HepG2 (cell line): ENCODE measurements at regions not wholly inside any gene's neighbourhood (a gene's known extent, or its start where the extent isn't known, plus 50 kb on each side); places are given as distances from the start of the nearest gene placed in this dataset.
A peak's percentile ranks its signal among the peaks of the same experiment; 100 is the strongest.

Source experiments
- AKAP8 ChIP-seq: sonication (generic); formaldehyde crosslinking; IDR thresholded peaks from 2 replicates; pipeline ENCODE4 v1.5.1; 2020; ENCODE audit warnings: mild to moderate bottlenecking, missing genetic modification reagents
- CC2D1A ChIP-seq: sonication (generic); formaldehyde crosslinking; IDR thresholded peaks from 2 replicates; pipeline ENCODE4 v1.8.1; 2023; ENCODE audit warnings: mild to moderate bottlenecking, missing genetic modification reagents
- FIP1L1 ChIP-seq: fragments of 200-400 bp; formaldehyde crosslinking; IDR thresholded peaks from 2 replicates; pipeline ENCODE4 v1.6.1; 2018; ENCODE audit warnings: low read depth, mild to moderate bottlenecking, low read length, moderate library complexity, borderline replicate concordance; ENCODE audit not compliant: insufficient read depth
- GATA4 ChIP-seq: sonication (generic); IDR thresholded peaks from 2 replicates; pipeline ENCODE4 v1.6.1; 2016; ENCODE audit warnings: antibody characterized with exemption, low read depth, borderline replicate concordance
- KAT2B ChIP-seq: fragments of 150-350 bp; IDR thresholded peaks from 2 replicates; pipeline ENCODE4 v1.6.1; 2014; ENCODE audit warnings: low read depth, low read length, borderline replicate concordance
- MLLT10 ChIP-seq: sonication (generic); formaldehyde crosslinking; IDR thresholded peaks from 2 replicates; pipeline ENCODE4 v1.4.0; 2020; ENCODE audit warnings: missing genetic modification reagents
- MTA1 ChIP-seq: sonication (generic); formaldehyde crosslinking; IDR thresholded peaks from 2 replicates; pipeline ENCODE4 v1.4.0; 2020; ENCODE audit warnings: missing genetic modification reagents, mild to moderate bottlenecking, borderline replicate concordance
- NBN ChIP-seq: fragments of 450-650 bp; conservative IDR thresholded peaks from 2 replicates; pipeline ENCODE4 v1.6.1; 2017
- SP4 ChIP-seq: sonication (generic); formaldehyde crosslinking; IDR thresholded peaks from 2 replicates; pipeline ENCODE4 v1.8.1; 2023; ENCODE audit warnings: mild to moderate bottlenecking, missing genetic modification reagents
- TGIF2 ChIP-seq: IDR thresholded peaks from 2 replicates; pipeline ENCODE4 v1.6.1; 2016; ENCODE audit warnings: control low read depth, missing compliant biosample characterization
- YY1 ChIP-seq: IDR thresholded peaks from 2 replicates; pipeline ENCODE4 v1.6.1; 2011; ENCODE audit warnings: low read length, low read depth, moderate library complexity, mild to moderate bottlenecking; ENCODE audit not compliant: insufficient read depth, insufficient replicate concordance
- ZNF160 ChIP-seq: sonication (generic); formaldehyde crosslinking; IDR thresholded peaks from 2 replicates; pipeline ENCODE4 v1.8.0; 2022; ENCODE audit warnings: mild to moderate bottlenecking, inconsistent platforms, missing genetic modification reagents
- ZNF317 ChIP-seq: sonication (generic); formaldehyde crosslinking; IDR thresholded peaks from 2 replicates; pipeline ENCODE4 v1.5.0; 2020; ENCODE audit warnings: mild to moderate bottlenecking, missing genetic modification reagents
- ZNF878 ChIP-seq: sonication (generic); formaldehyde crosslinking; IDR thresholded peaks from 2 replicates; pipeline ENCODE4 v1.8.1; 2023; ENCODE audit warnings: mild to moderate bottlenecking, missing genetic modification reagents, moderate library complexity
- ZNF883 ChIP-seq: sonication (generic); formaldehyde crosslinking; IDR thresholded peaks from 2 replicates; pipeline ENCODE4 v1.5.1; 2020; ENCODE audit warnings: mild to moderate bottlenecking, missing genetic modification reagents; ENCODE audit errors: not compliant biosample characterization
- TF ChIP-seq, protein P1 (sequence below): IDR thresholded peaks from 2 replicates; pipeline ENCODE4 v1.6.1; 2016; ENCODE audit warnings: mild to moderate bottlenecking
- TF ChIP-seq, protein P2 (sequence below): sonication (generic); formaldehyde crosslinking; IDR thresholded peaks from 2 replicates; pipeline ENCODE4 v1.5.0; 2020; ENCODE audit warnings: mild to moderate bottlenecking, missing genetic modification reagents, borderline replicate concordance
- TF ChIP-seq, protein P3 (sequence below): IDR thresholded peaks from 2 replicates; pipeline ENCODE4 v1.6.1; 2016; ENCODE audit warnings: missing biosample characterization, missing genetic modification reagents, low read depth
- TF ChIP-seq, protein P4 (sequence below): IDR thresholded peaks from 2 replicates; pipeline ENCODE4 v1.6.1; 2016; ENCODE audit warnings: low read depth, control low read depth
- TF ChIP-seq, protein P5 (sequence below): sonication (generic); formaldehyde crosslinking; IDR thresholded peaks from 2 replicates; pipeline ENCODE4 v1.4.0; 2020; ENCODE audit warnings: missing genetic modification reagents

DNA sequence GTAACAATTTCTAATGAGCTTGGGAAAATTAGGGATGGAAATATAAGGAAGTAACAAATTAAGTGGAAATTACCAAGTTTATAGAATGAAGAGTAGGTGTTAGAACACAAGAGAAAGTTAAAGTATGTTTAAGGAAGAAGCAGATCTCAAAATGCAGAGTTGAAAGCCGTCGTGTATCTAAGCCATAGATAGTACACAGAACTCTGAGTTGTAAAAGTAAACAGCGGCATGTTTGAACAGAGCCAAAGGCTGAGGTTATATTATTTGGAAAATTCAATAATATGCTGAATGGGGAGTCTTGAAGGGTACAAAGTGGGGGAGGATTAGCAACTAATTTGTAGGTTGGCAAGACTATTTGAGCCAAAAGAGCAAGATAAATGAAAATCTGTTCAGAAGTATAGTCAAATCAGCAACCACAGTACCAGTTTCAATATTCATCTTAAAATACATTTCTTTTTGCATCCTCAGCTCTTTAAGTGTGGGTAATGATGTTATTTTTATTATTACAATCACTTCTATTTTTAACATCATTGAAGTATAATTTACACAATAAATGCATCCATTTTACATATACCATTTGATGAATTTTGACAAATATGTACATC lies 594.8 kb upstream of the ANO3 start (continued):
- TF ChIP-seq ZNF317 (CRISPR knock-in tag) (no peak), KAT2B (no peak), FIP1L1 (no peak), TGIF2 (CRISPR knock-in tag) (no peak), ZNF878 (no peak), MLLT10 (CRISPR knock-in tag) (no peak), AKAP8 (no peak), ZNF883 (CRISPR knock-in tag) (no peak), CC2D1A (CRISPR knock-in tag) (no peak), YY1 (no peak), SP4 (CRISPR knock-in tag) (no peak), ZNF160 (CRISPR knock-in tag) (no peak), NBN (no peak), MTA1 (CRISPR knock-in tag) (no peak), GATA4 (no peak)
- TF ChIP-seq, protein P1, sequence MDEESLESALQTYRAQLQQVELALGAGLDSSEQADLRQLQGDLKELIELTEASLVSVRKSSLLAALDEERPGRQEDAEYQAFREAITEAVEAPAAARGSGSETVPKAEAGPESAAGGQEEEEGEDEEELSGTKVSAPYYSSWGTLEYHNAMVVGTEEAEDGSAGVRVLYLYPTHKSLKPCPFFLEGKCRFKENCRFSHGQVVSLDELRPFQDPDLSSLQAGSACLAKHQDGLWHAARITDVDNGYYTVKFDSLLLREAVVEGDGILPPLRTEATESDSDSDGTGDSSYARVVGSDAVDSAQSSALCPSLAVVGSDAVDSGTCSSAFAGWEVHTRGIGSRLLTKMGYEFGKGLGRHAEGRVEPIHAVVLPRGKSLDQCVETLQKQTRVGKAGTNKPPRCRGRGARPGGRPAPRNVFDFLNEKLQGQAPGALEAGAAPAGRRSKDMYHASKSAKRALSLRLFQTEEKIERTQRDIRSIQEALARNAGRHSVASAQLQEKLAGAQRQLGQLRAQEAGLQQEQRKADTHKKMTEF (CRISPR knock-in tag), result peak; percentile 23; the same call in 1 of the 2 replicates
- TF ChIP-seq, protein P2, sequence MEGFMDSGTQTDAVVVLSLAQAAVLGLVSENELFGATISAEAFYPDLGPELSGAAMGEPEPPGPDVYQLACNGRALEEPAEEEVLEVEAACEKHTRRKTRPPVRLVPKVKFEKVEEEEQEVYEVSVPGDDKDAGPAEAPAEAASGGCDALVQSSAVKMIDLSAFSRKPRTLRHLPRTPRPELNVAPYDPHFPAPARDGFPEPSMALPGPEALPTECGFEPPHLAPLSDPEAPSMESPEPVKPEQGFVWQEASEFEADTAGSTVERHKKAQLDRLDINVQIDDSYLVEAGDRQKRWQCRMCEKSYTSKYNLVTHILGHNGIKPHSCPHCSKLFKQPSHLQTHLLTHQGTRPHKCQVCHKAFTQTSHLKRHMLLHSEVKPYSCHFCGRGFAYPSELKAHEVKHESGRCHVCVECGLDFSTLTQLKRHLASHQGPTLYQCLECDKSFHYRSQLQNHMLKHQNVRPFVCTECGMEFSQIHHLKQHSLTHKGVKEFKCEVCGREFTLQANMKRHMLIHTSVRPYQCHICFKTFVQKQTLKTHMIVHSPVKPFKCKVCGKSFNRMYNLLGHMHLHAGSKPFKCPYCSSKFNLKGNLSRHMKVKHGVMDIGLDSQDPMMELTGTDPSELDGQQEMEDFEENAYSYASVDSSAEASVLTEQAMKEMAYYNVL, result no peak
- TF ChIP-seq, protein P3, sequence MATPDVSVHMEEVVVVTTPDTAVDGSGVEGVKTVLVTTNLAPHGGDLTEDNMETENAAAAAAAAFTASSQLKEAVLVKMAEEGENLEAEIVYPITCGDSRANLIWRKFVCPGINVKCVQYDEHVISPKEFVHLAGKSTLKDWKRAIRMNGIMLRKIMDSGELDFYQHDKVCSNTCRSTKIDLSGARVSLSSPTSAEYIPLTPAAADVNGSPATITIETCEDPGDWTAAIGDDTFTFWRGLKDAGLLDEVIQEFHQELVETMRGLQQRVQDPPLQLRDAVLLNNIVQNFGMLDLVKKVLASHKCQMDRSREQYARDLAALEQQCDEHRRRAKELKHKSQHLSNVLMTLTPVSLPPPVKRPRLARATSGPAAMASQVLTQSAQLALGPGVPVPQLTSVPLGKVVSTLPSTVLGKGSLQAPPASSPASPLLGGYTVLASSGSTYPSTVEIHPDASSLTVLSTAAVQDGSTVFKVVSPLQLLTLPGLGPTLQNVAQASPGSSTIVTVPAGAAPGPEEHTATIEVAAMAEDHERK (CRISPR knock-in tag), result no peak
- TF ChIP-seq, protein P4, sequence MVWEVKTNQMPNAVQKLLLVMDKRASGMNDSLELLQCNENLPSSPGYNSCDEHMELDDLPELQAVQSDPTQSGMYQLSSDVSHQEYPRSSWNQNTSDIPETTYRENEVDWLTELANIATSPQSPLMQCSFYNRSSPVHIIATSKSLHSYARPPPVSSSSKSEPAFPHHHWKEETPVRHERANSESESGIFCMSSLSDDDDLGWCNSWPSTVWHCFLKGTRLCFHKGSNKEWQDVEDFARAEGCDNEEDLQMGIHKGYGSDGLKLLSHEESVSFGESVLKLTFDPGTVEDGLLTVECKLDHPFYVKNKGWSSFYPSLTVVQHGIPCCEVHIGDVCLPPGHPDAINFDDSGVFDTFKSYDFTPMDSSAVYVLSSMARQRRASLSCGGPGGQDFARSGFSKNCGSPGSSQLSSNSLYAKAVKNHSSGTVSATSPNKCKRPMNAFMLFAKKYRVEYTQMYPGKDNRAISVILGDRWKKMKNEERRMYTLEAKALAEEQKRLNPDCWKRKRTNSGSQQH (CRISPR knock-in tag), result no peak
- TF ChIP-seq, protein P5, sequence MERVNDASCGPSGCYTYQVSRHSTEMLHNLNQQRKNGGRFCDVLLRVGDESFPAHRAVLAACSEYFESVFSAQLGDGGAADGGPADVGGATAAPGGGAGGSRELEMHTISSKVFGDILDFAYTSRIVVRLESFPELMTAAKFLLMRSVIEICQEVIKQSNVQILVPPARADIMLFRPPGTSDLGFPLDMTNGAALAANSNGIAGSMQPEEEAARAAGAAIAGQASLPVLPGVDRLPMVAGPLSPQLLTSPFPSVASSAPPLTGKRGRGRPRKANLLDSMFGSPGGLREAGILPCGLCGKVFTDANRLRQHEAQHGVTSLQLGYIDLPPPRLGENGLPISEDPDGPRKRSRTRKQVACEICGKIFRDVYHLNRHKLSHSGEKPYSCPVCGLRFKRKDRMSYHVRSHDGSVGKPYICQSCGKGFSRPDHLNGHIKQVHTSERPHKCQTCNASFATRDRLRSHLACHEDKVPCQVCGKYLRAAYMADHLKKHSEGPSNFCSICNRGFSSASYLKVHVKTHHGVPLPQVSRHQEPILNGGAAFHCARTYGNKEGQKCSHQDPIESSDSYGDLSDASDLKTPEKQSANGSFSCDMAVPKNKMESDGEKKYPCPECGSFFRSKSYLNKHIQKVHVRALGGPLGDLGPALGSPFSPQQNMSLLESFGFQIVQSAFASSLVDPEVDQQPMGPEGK (CRISPR knock-in tag), result 0 out of 2 replicates have a peak, but pooled peaks have one; percentile 26
